ENCODE measurements at regions not wholly inside any gene's neighbourhood (a gene's known extent, or its start where the extent isn't known, plus 50 kb on each side); places are given as distances from the start of the nearest gene placed in this dataset.

DNA sequence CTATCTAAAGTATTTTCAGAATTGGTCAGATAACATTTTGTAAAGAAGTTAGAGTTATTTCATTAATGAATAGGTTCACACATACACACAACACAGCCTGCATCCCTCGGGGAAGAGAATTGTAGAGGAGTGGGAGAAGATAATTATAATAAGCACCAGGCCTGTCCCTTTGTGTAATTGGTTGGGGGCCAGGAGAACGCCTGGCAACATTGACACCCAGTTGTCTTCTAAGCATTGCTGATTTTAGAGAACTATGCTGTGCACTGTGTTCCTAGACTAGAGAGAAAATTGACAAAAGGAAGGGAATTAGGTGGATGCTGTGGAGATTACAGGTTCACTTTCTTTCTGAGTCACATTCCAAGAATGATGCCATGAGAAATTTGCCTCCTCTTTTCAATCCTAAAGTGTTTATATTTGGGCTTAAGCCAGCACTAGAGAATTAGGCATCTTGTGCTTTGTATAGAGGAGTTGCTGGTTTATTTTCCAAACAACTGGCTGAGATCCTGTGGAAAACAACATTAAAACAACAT is 247.6 kb downstream of the COX7C start:
- H3K4me2 ChIP-seq (replicated peaks; ENCODE audit: extremely low read depth, low read length, poor library complexity, severe bottlenecking), result no peak overlapping the region

DNA sequence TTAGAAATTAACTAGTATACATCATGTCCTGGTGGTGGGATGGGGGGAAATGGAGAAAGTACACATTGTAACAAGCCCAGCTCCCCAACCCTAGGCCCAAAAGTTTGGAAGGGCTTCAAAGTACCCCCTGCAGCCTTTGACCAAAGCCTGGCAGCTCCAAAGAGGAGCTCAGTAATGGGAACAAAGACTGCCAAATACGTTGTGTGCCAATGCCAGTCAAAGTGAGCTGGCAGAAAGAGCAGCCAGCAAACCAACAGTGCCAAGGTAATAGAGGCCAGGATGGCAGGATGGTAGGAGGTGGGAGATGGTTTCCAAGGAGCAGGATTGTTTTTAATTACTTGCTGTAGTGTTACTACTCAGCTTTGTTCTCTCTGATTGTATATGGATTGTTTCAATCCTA is 248.3 kb downstream of the COX7C start:
- no peaks in the 10 kb centered on the region for H3K4me1 ChIP-seq (ENCODE audit: control insufficient read depth in 1 of 2, insufficient read depth in 2 of 2, low read length in 2 of 2)
- WGBS (ENCODE audit: insufficient coverage), result 100% methylated on average over 1 of the region's 1 CpG
- Mint-ChIP-seq H3K27ac (no peak overlapping the region), H3K36me3 (no peaks in the 10 kb centered on the region), H3K27me3 (ENCODE audit: low read depth in 3 of 3) (peaks cover 0 to 2% (median 0%) of the 10 kb centered on the region in 3 donors), H3K4me1 (no peaks in the 10 kb centered on the region), H3K4me3 (no peak overlapping the region), H3K9me3 (no peaks in the 10 kb centered on the region)
- H3K36me3 ChIP-seq (replicated peaks in 1 of 2; ENCODE audit: control insufficient read depth in 1 of 2, insufficient read depth in 2 of 2, low read length in 2 of 2), result no peaks in the 10 kb centered on the region
- no peak overlapping the region for H3K27ac ChIP-seq (ENCODE audit: low read depth in 1 of 2, low read length in 2 of 2)
- no peaks in the 10 kb centered on the region for H3K9me3 ChIP-seq (replicated peaks in 1 of 2; ENCODE audit: control insufficient read depth in 1 of 2, insufficient read depth in 1 of 2, low read length in 2 of 2)
- H3K4me2 ChIP-seq (replicated peaks; ENCODE audit: extremely low read depth, low read length, poor library complexity, severe bottlenecking), result no peak overlapping the region
- no peaks in the 10 kb centered on the region for H3K27me3 ChIP-seq (ENCODE audit: control insufficient read depth in 2 of 2, insufficient read depth in 2 of 2, low read length in 2 of 2)
- H4K20me1 ChIP-seq (ENCODE audit: insufficient read depth, low read length), result no peaks in the 10 kb centered on the region
- H3K4me3 ChIP-seq (replicated peaks in 1 of 3; ENCODE audit: low read depth in 2 of 3, low read length in 3 of 3), result no peak overlapping the region
- no peak for DNase-seq
- no peak overlapping the region for H2AFZ ChIP-seq (ENCODE audit: insufficient read depth, low read depth, low read length, poor library complexity, severe bottlenecking)
- TF ChIP-seq, protein P1, sequence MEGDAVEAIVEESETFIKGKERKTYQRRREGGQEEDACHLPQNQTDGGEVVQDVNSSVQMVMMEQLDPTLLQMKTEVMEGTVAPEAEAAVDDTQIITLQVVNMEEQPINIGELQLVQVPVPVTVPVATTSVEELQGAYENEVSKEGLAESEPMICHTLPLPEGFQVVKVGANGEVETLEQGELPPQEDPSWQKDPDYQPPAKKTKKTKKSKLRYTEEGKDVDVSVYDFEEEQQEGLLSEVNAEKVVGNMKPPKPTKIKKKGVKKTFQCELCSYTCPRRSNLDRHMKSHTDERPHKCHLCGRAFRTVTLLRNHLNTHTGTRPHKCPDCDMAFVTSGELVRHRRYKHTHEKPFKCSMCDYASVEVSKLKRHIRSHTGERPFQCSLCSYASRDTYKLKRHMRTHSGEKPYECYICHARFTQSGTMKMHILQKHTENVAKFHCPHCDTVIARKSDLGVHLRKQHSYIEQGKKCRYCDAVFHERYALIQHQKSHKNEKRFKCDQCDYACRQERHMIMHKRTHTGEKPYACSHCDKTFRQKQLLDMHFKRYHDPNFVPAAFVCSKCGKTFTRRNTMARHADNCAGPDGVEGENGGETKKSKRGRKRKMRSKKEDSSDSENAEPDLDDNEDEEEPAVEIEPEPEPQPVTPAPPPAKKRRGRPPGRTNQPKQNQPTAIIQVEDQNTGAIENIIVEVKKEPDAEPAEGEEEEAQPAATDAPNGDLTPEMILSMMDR (IDR thresholded peaks at IDR 0.05), result no peak
- intact Hi-C loops (cut with micrococcal nuclease), result no loop called here
- no peaks in the 10 kb centered on the region for H3K79me2 ChIP-seq (ENCODE audit: insufficient read depth, low read length)
- H3K9ac ChIP-seq (ENCODE audit: insufficient read depth, low read length, poor library complexity, severe bottlenecking), result no peak overlapping the region

More for the DNA sequence above, 247.6 kb downstream of the COX7C start:
- H3K36me3 Mint-ChIP-seq, result no peaks in the 10 kb centered on the region
- no peaks in the 10 kb centered on the region for H3K4me1 ChIP-seq (ENCODE audit: control insufficient read depth in 1 of 2, insufficient read depth in 2 of 2, low read length in 2 of 2)
- no peaks in the 10 kb centered on the region for H3K36me3 ChIP-seq (replicated peaks in 1 of 2; ENCODE audit: control insufficient read depth in 1 of 2, insufficient read depth in 2 of 2, low read length in 2 of 2)
- no peaks in the 10 kb centered on the region for H3K27me3 ChIP-seq (ENCODE audit: control insufficient read depth in 2 of 2, insufficient read depth in 2 of 2, low read length in 2 of 2)
- H3K9me3 ChIP-seq (replicated peaks in 1 of 2; ENCODE audit: control insufficient read depth in 1 of 2, insufficient read depth in 1 of 2, low read length in 2 of 2), result no peaks in the 10 kb centered on the region
- intact Hi-C loops (cut with micrococcal nuclease), result no loop called here
- no peak overlapping the region for H3K27ac Mint-ChIP-seq
- no peaks in the 10 kb centered on the region for H3K79me2 ChIP-seq (ENCODE audit: insufficient read depth, low read length)
- H3K4me3 Mint-ChIP-seq, result no peak overlapping the region
- peaks cover 0 to 2% (median 0%) of the 10 kb centered on the region in 3 donors for H3K27me3 Mint-ChIP-seq (ENCODE audit: low read depth in 3 of 3)
- H3K4me3 ChIP-seq (replicated peaks in 1 of 3; ENCODE audit: low read depth in 2 of 3, low read length in 3 of 3), result no peak overlapping the region
- no peaks in the 10 kb centered on the region for H3K9me3 Mint-ChIP-seq
- TF ChIP-seq, protein P1 (IDR thresholded peaks at IDR 0.05), result no peak
- no peak for DNase-seq
- H3K4me1 Mint-ChIP-seq, result no peaks in the 10 kb centered on the region
- H3K27ac ChIP-seq (ENCODE audit: low read depth in 1 of 2, low read length in 2 of 2), result no peak overlapping the region
- H4K20me1 ChIP-seq (ENCODE audit: insufficient read depth, low read length), result no peaks in the 10 kb centered on the region
- H2AFZ ChIP-seq (ENCODE audit: insufficient read depth, low read depth, low read length, poor library complexity, severe bottlenecking), result no peak overlapping the region
- WGBS (ENCODE audit: insufficient coverage), result 100% methylated on average over 1 of the region's 2 CpGs
- no peak overlapping the region for H3K9ac ChIP-seq (ENCODE audit: insufficient read depth, low read length, poor library complexity, severe bottlenecking)

Measured in CD14-positive monocyte (primary cell).